GM23248 (cell line): ENCODE measurements at regions not wholly inside any gene's neighbourhood (a gene's known extent, or its start where the extent isn't known, plus 50 kb on each side); places are given as distances from the start of the nearest gene placed in this dataset.

Source experiments
- EZH2 ChIP-seq: fragments of 200-600 bp; sonication (generic); IDR thresholded peaks from 2 replicates; pipeline ENCODE4 v1.6.1; 2018; ENCODE audit warnings: antibody characterized with exemption, mild to moderate bottlenecking; ENCODE audit not compliant: insufficient read depth, poor library complexity, severe bottlenecking
- EZH2phosphoT487 ChIP-seq: fragments of 200-600 bp; sonication (generic); IDR thresholded peaks from 2 replicates; pipeline ENCODE4 v1.6.1; 2018; ENCODE audit warnings: antibody characterized with exemption, moderate library complexity, mild to moderate bottlenecking, low read depth; ENCODE audit not compliant: insufficient read depth

DNA sequence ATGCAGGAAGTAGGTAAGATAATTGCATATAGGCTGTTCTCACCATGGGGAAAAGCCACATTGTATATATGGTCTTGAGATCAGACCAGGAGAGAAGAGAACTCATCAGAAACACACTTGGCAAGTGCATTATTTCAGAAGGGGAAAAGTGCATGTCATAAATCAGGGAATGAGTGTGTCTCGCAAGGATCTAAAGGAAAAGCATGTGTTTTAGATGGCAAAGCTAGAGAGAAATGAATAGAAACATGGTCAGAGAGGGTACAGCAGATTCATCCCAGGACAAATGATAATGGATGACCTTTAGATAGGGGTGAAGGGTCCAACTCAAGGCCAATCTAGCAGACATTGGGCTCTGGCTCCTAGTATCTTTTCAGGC is 230.2 kb upstream of the NAV3 start:
- TF ChIP-seq EZH2phosphoT487 = no peak
- no peak for TF ChIP-seq EZH2
